GM12873 (cell line): ENCODE measurements at regions not wholly inside any gene's neighbourhood (a gene's known extent, or its start where the extent isn't known, plus 50 kb on each side); places are given as distances from the start of the nearest gene placed in this dataset.

ENCODE experiments used
- TF ChIP-seq, protein P1 (sequence below): IDR thresholded peaks from 2 replicates; pipeline ENCODE4 v1.5.1; 2012; ENCODE audit warnings: low read depth, mild to moderate bottlenecking, moderate library complexity, low read length, control low read depth; ENCODE audit not compliant: insufficient read depth; ENCODE audit errors: missing control alignments

- TF ChIP-seq, protein P1, sequence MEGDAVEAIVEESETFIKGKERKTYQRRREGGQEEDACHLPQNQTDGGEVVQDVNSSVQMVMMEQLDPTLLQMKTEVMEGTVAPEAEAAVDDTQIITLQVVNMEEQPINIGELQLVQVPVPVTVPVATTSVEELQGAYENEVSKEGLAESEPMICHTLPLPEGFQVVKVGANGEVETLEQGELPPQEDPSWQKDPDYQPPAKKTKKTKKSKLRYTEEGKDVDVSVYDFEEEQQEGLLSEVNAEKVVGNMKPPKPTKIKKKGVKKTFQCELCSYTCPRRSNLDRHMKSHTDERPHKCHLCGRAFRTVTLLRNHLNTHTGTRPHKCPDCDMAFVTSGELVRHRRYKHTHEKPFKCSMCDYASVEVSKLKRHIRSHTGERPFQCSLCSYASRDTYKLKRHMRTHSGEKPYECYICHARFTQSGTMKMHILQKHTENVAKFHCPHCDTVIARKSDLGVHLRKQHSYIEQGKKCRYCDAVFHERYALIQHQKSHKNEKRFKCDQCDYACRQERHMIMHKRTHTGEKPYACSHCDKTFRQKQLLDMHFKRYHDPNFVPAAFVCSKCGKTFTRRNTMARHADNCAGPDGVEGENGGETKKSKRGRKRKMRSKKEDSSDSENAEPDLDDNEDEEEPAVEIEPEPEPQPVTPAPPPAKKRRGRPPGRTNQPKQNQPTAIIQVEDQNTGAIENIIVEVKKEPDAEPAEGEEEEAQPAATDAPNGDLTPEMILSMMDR: no peak
These were observed 208.2 kb downstream of the WDR11 start for GRCh38 chr10:121059351-121059750.

DNA sequence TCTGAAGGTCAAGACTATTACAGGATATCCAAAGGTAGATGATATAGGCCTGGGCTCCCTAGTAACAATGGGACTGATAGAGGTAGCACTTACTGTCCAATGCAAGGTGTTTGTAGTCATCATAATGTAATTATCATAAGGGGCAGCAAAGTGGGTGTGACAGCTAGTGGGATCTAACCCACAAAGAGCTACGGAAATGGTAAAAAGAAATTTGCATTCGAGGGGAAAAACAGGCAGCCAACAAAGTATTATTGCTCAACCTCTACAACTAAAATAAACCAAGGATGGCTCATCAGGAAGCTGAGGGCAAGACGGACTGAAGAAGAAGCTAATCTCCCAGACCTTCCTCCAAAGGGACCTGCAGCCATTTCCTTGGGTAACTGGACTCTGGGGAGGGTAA is 211.0 kb downstream of the WDR11 start:
- TF ChIP-seq, protein P1: no peak

DNA sequence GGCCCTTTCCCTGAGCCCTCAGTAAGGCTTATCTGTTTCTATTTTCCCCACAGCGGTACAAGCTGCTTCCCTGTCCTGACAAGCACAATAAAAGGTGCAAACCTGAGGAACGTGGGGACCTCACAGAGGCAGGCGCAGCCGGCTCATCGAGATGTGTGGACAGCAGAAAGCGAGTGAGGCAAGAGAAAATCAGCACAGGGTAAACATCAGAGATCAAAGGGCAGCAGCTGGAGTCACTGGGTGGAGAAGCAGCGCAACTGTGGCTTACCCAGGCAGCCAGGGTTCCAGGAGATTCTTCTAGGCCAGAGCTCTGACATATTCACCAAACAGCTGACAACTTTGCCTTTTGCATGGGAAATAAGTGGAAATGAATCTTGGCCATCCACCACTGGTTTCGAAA is 212.6 kb downstream of the WDR11 start:
- TF ChIP-seq, protein P1: no peak

DNA sequence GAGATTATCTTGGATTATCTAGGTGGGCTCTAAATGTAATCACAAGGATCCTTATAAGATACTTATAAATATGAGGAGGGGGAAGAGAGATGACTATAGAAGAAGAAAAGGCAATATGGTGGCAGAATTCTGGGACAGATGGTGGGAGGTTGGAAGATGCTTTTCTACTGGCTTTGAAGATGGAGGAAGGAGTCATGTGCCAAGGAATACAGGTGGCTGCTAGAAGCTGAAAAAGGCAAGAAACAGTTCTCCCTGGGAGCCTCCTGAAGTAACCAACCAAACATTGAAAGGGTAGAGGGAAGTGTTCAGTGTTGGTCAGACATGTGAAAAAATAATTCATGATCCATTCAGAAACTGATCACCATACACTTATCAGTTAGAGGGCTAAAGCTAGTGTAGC is 213.3 kb downstream of the WDR11 start:
- TF ChIP-seq, protein P1: no peak

- TF ChIP-seq, protein P1: no peak
These were observed 214.2 kb downstream of the WDR11 start for GRCh38 chr10:121065330-121065729.

GRCh38 chr10:121069061-121069850 is 218.1 kb downstream of the WDR11 start:
- TF ChIP-seq, protein P1: no peak

GRCh38 chr10:121070275-121071070 is 219.3 kb downstream of the WDR11 start:
- TF ChIP-seq, protein P1: peak; percentile 53
